ENCODE measurements at regions not wholly inside any gene's neighbourhood (a gene's known extent, or its start where the extent isn't known, plus 50 kb on each side); places are given as distances from the start of the nearest gene placed in this dataset.

DNA sequence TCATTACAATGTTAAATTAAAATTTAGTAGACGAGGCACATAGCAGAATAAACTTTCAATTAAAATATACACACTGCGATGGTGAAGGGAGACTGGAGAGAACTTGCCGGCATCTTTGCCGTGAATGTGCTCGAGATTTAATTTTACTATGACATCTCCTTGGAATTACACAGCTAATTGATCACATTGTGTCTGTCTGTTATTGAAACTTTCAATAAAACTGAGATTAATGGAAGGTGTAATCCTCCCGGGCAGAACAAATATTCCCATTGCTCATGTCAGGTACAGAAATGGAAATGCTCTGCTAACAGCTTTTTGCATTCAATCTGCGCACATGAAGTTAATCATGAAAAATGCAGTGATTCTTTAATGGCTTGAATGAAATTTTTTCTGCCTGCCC is 210.1 kb upstream of the NLRP1 start:
- no peak overlapping the region for H2AFZ ChIP-seq (ENCODE audit: low read length)
- no peak overlapping the region for H3K9ac ChIP-seq (ENCODE audit: extremely low read depth, insufficient read length, low read length)
- Mint-ChIP-seq H3K27ac (no peak overlapping the region), H3K36me3 (ENCODE audit: insufficient read depth in 1 of 3, low read depth in 3 of 3) (peaks cover 6 to 11% (median 9%) of the 10 kb centered on the region in 3 experiments), H3K9me3 (peaks cover 8 to 11% of the 10 kb centered on the region in 2 experiments), H3K4me3 (no peak overlapping the region), H3K4me1 (peaks cover 35 to 41% of the 10 kb centered on the region in 2 experiments), H3K27me3 (ENCODE audit: low read depth) (peaks cover 22% of the 10 kb centered on the region)
- H3K18ac ChIP-seq (ENCODE audit: insufficient read length, low read depth, low read length) = no peak overlapping the region
- no peak overlapping the region for H2BK120ac ChIP-seq (ENCODE audit: low read depth, low read length, poor library complexity, severe bottlenecking)
- no peak overlapping the region for H3K27ac ChIP-seq (ENCODE audit: insufficient read length, low read depth, low read length)
- no peak overlapping the region for H2BK5ac ChIP-seq (ENCODE audit: insufficient read length, low read length)
- H3K4me2 ChIP-seq (ENCODE audit: insufficient read depth, insufficient read length, low read length) = no peak overlapping the region
- no peak overlapping the region for H3T11ph ChIP-seq (ENCODE audit: low read length)
- TF ChIP-seq, protein P1, sequence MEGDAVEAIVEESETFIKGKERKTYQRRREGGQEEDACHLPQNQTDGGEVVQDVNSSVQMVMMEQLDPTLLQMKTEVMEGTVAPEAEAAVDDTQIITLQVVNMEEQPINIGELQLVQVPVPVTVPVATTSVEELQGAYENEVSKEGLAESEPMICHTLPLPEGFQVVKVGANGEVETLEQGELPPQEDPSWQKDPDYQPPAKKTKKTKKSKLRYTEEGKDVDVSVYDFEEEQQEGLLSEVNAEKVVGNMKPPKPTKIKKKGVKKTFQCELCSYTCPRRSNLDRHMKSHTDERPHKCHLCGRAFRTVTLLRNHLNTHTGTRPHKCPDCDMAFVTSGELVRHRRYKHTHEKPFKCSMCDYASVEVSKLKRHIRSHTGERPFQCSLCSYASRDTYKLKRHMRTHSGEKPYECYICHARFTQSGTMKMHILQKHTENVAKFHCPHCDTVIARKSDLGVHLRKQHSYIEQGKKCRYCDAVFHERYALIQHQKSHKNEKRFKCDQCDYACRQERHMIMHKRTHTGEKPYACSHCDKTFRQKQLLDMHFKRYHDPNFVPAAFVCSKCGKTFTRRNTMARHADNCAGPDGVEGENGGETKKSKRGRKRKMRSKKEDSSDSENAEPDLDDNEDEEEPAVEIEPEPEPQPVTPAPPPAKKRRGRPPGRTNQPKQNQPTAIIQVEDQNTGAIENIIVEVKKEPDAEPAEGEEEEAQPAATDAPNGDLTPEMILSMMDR (conservative IDR thresholded peaks at IDR 0.05) = no peak
- H3K79me1 ChIP-seq (ENCODE audit: insufficient read depth, low read depth, low read length, poor library complexity, severe bottlenecking) = no peaks in the 10 kb centered on the region
- no peaks in the 10 kb centered on the region for H3K9me3 ChIP-seq (ENCODE audit: control insufficient read depth, low read depth, low read length)
- H2BK15ac ChIP-seq (ENCODE audit: low read depth, low read length) = no peak overlapping the region
- H3K23ac ChIP-seq (ENCODE audit: insufficient read length, low read depth, low read length) = no peak overlapping the region
- H2AK5ac ChIP-seq (ENCODE audit: insufficient read length, low read length) = no peak overlapping the region
- no peaks in the 10 kb centered on the region for H4K20me1 ChIP-seq (ENCODE audit: control insufficient read depth, insufficient read depth, insufficient read length)
- H3K79me2 ChIP-seq (ENCODE audit: insufficient read depth, low read length) = no peaks in the 10 kb centered on the region
- H2BK12ac ChIP-seq (ENCODE audit: insufficient read length, low read depth, low read length) = no peak overlapping the region
- no peaks in the 10 kb centered on the region for H3K27me3 ChIP-seq (ENCODE audit: insufficient read depth, low read length)
- WGBS (ENCODE audit: extremely low coverage, insufficient read length, low lambda C conversion rate) = no CpG with 5 or more reads among the region's 7 CpGs
- H2BK20ac ChIP-seq (ENCODE audit: low read depth, low read length, poor library complexity, severe bottlenecking) = no peak overlapping the region
- no peak for DNase-seq
- no peak overlapping the region for H3K4ac ChIP-seq (ENCODE audit: low read depth, low read length)
- H4K5ac ChIP-seq (ENCODE audit: insufficient read length, low read depth, low read length) = no peak overlapping the region
- no peak overlapping the region for H3K56ac ChIP-seq (ENCODE audit: insufficient read length, low read depth, low read length)
- H4K8ac ChIP-seq (replicated peaks; ENCODE audit: insufficient read length, low read depth, low read length) = no peak overlapping the region
- H3K14ac ChIP-seq (ENCODE audit: insufficient read depth, low read length) = no peak overlapping the region
- no peak overlapping the region for H4K91ac ChIP-seq (ENCODE audit: insufficient read length, low read depth, low read length)
- peaks cover 3% of the 10 kb centered on the region; the same call in 1 of the 2 replicates for H3K4me1 ChIP-seq (ENCODE audit: insufficient read depth, low read length)
- no peaks in the 10 kb centered on the region for H3K23me2 ChIP-seq (ENCODE audit: insufficient read length, low read depth, low read length, poor library complexity, severe bottlenecking)
